ENCODE measurements at regions not wholly inside any gene's neighbourhood (a gene's known extent, or its start where the extent isn't known, plus 50 kb on each side); places are given as distances from the start of the nearest gene placed in this dataset.

DNA sequence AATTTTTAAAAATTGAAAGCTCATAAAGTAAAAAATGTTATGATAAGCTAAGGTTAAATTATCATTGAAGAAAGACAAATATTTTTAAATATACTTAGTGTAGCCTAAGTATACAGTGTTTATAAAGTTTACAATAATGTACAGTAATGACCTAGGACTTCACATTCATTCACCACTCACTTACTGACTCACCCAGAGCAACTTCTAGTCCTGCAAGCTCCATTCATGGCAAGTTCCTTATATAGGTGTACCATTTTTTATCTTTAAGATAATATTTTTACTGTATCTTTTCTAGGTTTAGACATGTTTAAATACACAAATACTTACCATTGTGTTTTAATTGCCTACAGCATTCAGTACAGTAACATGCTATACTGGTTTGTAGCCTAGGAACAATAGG lies 112.3 kb upstream of the RADX start:
- Histone ChIP-seq H3K4me3 (ENCODE audit: low read depth, low read length) (no peak overlapping the region), H3K27me3 (ENCODE audit: control insufficient read depth, insufficient read depth, low read length) (no peaks in the 10 kb centered on the region), H3K36me3 (ENCODE audit: control insufficient read depth, insufficient read depth, low read length) (no peaks in the 10 kb centered on the region)
- TF ChIP-seq, protein P1, sequence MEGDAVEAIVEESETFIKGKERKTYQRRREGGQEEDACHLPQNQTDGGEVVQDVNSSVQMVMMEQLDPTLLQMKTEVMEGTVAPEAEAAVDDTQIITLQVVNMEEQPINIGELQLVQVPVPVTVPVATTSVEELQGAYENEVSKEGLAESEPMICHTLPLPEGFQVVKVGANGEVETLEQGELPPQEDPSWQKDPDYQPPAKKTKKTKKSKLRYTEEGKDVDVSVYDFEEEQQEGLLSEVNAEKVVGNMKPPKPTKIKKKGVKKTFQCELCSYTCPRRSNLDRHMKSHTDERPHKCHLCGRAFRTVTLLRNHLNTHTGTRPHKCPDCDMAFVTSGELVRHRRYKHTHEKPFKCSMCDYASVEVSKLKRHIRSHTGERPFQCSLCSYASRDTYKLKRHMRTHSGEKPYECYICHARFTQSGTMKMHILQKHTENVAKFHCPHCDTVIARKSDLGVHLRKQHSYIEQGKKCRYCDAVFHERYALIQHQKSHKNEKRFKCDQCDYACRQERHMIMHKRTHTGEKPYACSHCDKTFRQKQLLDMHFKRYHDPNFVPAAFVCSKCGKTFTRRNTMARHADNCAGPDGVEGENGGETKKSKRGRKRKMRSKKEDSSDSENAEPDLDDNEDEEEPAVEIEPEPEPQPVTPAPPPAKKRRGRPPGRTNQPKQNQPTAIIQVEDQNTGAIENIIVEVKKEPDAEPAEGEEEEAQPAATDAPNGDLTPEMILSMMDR (IDR thresholded peaks at IDR 0.05; ENCODE audit: insufficient read depth, low read length, poor library complexity, severe bottlenecking), result no peak
- no peak for DNase-seq (ENCODE audit: low read depth)

DNA sequence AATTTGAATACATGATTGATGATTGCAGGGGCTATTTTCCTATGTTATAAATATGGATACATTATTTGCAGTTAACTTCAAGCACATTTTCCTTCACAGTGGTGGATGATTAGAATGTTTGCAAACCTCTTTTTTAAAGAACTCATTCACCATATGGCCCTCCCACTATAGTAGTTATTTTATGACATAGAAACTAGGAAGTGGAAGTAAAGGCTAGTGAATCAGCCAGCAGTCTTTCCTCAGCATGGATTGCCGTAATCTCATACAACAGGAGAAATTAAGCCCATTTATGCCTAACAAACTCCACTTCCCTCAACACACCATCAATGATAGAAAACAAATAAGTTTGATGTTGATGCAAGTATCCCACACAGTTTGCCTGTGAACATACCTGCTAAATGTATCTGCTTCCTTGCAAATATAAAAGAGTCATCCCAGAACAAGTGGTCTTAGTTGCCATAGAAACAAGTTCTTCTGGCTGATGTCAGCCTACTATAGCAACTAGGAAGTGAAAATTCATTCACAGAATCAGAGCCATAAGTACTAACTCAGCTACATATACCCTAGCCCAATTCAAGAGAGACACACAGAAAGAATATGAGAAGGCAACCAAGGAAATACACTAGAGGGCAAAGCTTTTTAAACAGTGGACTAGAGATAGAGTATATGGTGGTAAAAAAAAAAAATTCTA lies 100.9 kb upstream of the RADX start:
- Histone ChIP-seq H3K4me3 (ENCODE audit: low read depth, low read length) (no peak overlapping the region), H3K27me3 (ENCODE audit: control insufficient read depth, insufficient read depth, low read length) (no peaks in the 10 kb centered on the region), H3K36me3 (ENCODE audit: control insufficient read depth, insufficient read depth, low read length) (no peaks in the 10 kb centered on the region)
- TF ChIP-seq, protein P1 (IDR thresholded peaks at IDR 0.05; ENCODE audit: insufficient read depth, low read length, poor library complexity, severe bottlenecking), result no peak
- no peak for DNase-seq (ENCODE audit: low read depth)

Measured in kidney epithelial cell (primary cell).